ENCODE measurements at regions not wholly inside any gene's neighbourhood (a gene's known extent, or its start where the extent isn't known, plus 50 kb on each side); places are given as distances from the start of the nearest gene placed in this dataset.

DNA sequence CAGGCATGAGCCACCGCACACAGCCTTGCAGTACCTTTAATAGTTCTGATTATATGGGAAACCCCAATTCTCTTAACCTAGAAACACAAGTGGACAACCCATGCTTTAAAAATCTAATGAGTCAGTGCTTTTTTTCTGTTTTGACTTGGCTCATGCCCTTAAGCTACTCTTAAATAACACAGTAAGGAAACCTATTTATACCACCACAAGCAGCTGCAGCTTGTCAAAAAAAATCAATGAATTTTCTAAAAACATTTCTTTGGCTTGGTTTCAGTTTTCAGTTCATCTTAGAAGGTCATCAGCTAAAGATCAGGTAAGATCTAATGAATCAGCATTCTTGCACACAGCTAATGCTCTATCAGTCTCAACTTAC, 124.1 kb upstream of the DST start:
- Histone ChIP-seq H3K4me3 (ENCODE audit: insufficient read depth, low read depth, low read length) (no peak overlapping the region), H3K27me3 (ENCODE audit: control insufficient read depth, insufficient read depth, low read length) (no peaks in the 10 kb centered on the region), H3K36me3 (replicated peaks; ENCODE audit: control insufficient read depth, insufficient read depth, low read length) (no peaks in the 10 kb centered on the region)
- DNase-seq, result no peak

DNA sequence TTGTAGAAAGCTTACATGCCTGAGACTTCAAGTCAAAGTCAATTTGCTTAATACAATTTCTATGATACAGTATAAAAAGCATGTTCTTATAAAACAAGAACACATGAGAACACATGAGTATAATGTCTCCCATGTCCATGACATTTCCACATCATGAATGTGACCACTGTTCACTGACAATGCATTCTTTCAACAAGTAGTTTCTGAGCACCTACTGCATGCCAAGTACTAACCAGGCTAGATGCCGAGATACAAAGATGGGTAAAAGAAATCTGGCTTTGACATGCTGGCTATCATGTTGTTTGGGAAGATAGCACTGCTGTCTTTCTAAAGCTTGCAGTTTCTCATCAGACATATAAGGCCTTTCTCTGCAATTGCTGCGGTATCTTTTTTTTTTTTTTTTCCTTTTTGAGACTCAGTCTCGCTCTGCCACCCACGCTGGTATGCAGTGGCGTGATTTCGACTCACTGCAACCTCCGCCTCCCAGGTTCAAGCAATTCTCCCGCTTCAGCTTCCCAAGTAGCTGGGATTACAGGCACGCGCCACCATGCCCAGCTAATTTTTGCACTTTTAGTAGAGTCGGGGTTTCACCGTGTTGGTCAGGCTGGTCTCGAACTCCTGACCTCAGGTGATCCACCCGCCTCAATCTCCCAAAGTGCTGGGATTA, 123.6 kb upstream of the DST start:
- DNase-seq, result no peak

DNA sequence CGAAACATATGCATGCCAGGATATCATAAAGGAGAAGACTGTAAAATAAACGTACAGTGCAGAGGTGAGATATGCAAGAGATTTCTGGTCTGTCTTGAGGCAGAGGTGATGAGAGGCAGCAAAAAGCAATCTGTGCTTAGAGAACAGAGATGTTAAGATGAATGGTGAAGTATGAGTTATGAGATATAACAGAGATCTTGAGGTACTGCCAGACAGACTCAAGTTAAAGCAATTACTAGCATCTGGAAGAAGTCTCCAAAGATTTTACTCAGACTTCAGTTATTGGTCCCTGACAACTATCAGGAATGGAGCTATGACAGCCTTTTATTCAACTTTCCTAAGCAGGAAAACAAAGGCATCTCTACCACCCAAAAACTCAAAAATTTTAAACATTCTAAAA, 122.8 kb upstream of the DST start:
- no peaks in the 10 kb centered on the region for H3K36me3 ChIP-seq (replicated peaks; ENCODE audit: control insufficient read depth, insufficient read depth, low read length)
- no peaks in the 10 kb centered on the region for H3K27me3 ChIP-seq (ENCODE audit: control insufficient read depth, insufficient read depth, low read length)
- no peak overlapping the region for H3K4me3 ChIP-seq (ENCODE audit: insufficient read depth, low read depth, low read length)
- DNase-seq, result no peak

More for the DNA sequence above, 123.6 kb upstream of the DST start:
- H3K27me3 ChIP-seq (ENCODE audit: control insufficient read depth, insufficient read depth, low read length), result no peaks in the 10 kb centered on the region
- no peaks in the 10 kb centered on the region for H3K36me3 ChIP-seq (replicated peaks; ENCODE audit: control insufficient read depth, insufficient read depth, low read length)
- no peak overlapping the region for H3K4me3 ChIP-seq (ENCODE audit: insufficient read depth, low read depth, low read length)

DNA sequence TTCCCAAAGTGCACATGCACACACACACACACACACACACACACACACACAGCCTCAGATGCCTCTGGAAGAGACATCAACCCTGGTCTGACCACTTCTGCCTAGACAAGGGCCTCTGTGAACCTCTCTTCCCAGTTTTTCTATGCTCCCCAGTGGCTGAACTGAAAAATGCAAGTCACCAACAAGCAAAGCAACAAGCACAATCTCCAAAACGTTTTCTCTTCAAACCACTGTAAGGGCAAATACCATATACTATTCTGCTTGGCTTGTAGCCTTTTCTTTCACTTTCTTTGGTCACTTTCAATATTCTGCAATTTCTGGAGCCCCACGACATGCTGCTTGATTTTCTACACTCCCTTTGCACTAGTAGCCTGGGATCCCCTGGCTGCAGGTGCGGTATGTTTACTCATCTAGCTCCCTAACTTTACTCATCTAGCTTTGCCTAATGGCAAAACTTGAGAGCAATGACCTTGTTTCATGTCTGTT, 121.4 kb upstream of the DST start:
- Histone ChIP-seq H3K4me3 (ENCODE audit: insufficient read depth, low read depth, low read length) (no peak overlapping the region), H3K27me3 (ENCODE audit: control insufficient read depth, insufficient read depth, low read length) (no peaks in the 10 kb centered on the region), H3K36me3 (replicated peaks; ENCODE audit: control insufficient read depth, insufficient read depth, low read length) (no peaks in the 10 kb centered on the region)
- no peak for DNase-seq

DNA sequence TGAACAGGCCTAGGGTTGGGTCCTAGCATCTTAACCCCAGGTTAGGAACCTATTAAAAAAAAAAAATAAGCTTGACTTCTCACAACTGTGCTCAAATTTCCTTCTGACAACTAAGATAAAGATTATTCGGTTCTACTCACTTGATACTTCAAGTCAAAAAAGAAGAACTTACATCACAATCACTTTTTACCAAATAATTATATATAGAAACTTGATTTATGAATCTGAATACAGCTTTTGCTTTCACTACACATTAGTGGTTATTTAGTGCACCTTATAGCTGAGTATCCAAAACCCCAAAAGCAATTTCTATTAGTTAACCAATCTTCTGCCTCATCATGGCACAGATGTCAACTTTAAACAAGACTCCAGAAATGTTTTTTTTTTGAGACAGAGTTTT, 119.0 kb upstream of the DST start:
- no peaks in the 10 kb centered on the region for H3K36me3 ChIP-seq (replicated peaks; ENCODE audit: control insufficient read depth, insufficient read depth, low read length)
- H3K27me3 ChIP-seq (ENCODE audit: control insufficient read depth, insufficient read depth, low read length), result no peaks in the 10 kb centered on the region
- DNase-seq, result no peak
- no peak overlapping the region for H3K4me3 ChIP-seq (ENCODE audit: insufficient read depth, low read depth, low read length)

DNA sequence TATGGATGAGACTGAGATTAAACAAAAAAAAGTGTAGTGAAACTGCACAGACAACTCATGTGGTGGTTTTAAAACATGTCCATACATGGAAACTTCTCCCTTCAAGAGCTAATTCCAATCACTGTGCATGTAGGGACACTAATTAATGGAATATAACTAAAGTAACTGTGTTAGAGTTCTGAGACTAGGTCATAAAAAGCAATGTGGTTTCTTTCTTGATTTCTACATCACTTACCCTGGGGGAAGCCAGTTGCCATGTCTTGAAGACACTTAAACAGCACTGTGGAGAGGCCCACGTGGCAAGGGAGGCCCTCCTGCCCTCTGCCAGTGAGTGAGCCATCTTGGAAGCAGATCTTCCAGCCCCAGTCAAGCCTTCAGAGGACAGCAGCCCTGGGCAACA, 118.2 kb upstream of the DST start:
- no peaks in the 10 kb centered on the region for H3K36me3 ChIP-seq (replicated peaks; ENCODE audit: control insufficient read depth, insufficient read depth, low read length)
- DNase-seq, result no peak
- no peaks in the 10 kb centered on the region for H3K27me3 ChIP-seq (ENCODE audit: control insufficient read depth, insufficient read depth, low read length)
- no peak overlapping the region for H3K4me3 ChIP-seq (ENCODE audit: insufficient read depth, low read depth, low read length)

DNA sequence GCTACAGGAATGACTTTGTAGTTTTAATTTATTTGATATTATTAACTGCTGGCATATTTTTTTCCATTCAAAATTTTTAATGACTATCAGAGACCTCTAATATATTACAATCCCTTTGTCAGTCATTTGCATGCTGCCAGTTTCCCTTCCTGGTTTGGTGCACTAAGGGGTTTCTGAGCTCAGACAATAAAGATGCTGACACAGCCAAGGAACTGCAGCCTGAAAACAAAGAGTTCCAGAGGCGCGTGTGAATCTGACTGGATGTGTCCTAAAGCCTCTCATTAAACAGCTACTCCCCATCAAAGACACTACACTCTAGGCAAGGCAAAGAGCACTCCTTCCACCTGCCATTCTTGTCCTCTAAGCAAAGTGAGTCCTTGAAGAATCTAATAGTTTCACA, 116.8 kb upstream of the DST start:
- no peaks in the 10 kb centered on the region for H3K36me3 ChIP-seq (replicated peaks; ENCODE audit: control insufficient read depth, insufficient read depth, low read length)
- peak; percentile 8 for DNase-seq
- no peak overlapping the region for H3K4me3 ChIP-seq (ENCODE audit: insufficient read depth, low read depth, low read length)
- H3K27me3 ChIP-seq (ENCODE audit: control insufficient read depth, insufficient read depth, low read length), result no peaks in the 10 kb centered on the region

DNA sequence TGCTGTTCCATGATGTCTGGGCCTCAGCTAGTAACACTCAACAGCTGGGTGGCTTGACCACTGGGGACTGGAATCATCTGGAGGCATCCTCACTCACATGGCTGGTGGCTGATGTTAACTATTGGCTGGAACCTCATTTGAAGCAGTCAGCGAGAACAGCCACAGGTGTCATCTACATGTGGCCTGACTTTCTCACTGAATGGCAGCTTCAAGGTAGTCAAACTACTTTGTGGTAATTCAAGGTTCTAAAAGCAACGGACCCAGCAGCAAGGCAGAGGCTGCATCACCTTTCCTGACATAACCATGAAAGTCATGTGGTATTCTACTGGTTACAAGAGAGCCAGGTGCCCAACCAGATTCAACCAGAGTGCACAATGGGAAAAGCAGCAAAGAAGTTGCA, 115.9 kb upstream of the DST start:
- Histone ChIP-seq H3K27me3 (ENCODE audit: control insufficient read depth, insufficient read depth, low read length) (no peaks in the 10 kb centered on the region), H3K36me3 (replicated peaks; ENCODE audit: control insufficient read depth, insufficient read depth, low read length) (no peaks in the 10 kb centered on the region), H3K4me3 (ENCODE audit: insufficient read depth, low read depth, low read length) (no peak overlapping the region)
- DNase-seq, result no peak

DNA sequence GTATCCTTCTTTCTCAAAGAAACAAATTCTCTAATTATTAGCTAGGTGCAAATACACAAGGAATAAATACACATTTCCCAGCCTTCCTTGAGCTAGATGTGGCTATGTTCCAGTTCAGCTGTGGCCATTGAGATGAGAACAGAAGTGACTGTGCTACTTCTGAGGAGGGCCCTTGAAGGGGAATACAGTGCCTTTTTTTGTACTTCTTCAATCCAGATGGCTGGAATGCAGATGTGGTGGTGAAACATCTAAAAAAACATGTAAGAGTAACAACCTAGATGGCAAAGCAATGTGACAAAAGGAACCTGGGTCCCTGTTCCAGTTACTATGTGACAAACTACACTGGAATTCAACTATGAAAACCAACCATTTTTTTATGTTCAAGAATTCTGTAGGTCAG, 115.4 kb upstream of the DST start:
- no peak overlapping the region for H3K4me3 ChIP-seq (ENCODE audit: insufficient read depth, low read depth, low read length)
- no peak for DNase-seq
- H3K27me3 ChIP-seq (ENCODE audit: control insufficient read depth, insufficient read depth, low read length), result no peaks in the 10 kb centered on the region
- no peaks in the 10 kb centered on the region for H3K36me3 ChIP-seq (replicated peaks; ENCODE audit: control insufficient read depth, insufficient read depth, low read length)

DNA sequence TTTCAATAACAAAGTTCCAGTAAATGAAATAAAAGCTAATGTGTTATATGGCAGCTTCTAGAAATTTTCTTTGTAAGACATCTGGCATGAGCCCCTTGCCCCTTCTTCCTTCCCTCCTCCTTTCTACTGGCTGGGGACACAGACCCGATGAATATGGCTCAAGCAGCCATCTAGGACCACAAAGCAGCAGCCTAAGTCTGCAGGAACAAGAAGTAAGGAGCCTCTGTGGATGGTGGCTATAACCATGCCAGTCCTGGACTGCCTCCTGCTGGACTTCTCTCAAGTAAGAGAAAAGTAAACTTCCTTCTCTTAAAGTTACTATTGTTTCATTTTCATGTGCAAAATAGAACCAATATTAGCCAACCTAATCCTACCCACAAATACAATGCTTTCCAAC, 114.9 kb upstream of the DST start:
- DNase-seq, result no peak
- Histone ChIP-seq H3K36me3 (replicated peaks; ENCODE audit: control insufficient read depth, insufficient read depth, low read length) (no peaks in the 10 kb centered on the region), H3K27me3 (ENCODE audit: control insufficient read depth, insufficient read depth, low read length) (no peaks in the 10 kb centered on the region), H3K4me3 (ENCODE audit: insufficient read depth, low read depth, low read length) (no peak overlapping the region)

DNA sequence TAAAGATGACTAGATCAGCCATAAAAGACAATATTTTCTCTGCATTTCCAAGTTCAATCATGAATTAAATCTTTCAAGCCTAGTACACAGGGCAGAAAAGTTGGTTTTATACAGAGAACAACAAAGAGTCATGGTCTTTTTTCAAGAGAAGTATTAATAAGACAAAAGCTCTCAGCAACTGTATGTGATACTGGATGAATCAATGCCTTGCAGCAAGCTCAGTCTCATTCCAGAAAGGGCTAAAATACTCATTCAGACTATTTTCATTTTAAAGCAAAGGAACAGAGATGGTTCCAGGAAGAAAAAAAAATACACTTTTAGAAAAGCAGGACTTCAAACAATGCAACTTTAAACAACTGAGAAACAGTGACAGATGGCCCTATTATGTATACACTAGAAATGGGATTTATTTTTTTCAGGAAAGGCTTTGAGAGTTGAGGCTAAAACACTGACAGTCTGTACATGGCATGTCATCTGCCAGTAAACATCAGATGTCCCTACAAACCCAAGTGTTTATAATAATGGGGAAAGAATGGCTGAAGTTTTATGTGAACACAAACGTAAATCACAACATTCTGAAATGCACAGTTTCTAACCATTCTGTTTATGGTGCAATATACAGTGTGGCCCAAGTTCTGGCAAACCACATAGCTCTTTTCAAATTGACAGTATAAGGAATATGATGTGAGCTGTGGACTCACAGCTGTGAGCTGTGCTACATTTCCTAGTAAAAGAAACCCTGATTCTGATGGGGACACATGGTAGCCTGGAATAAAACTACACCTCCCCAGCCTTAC, 114.3 kb upstream of the DST start:
- H3K27me3 ChIP-seq (ENCODE audit: control insufficient read depth, insufficient read depth, low read length), result no peaks in the 10 kb centered on the region
- DNase-seq, result no peak
- H3K4me3 ChIP-seq (ENCODE audit: insufficient read depth, low read depth, low read length), result no peak overlapping the region
- no peaks in the 10 kb centered on the region for H3K36me3 ChIP-seq (replicated peaks; ENCODE audit: control insufficient read depth, insufficient read depth, low read length)

DNA sequence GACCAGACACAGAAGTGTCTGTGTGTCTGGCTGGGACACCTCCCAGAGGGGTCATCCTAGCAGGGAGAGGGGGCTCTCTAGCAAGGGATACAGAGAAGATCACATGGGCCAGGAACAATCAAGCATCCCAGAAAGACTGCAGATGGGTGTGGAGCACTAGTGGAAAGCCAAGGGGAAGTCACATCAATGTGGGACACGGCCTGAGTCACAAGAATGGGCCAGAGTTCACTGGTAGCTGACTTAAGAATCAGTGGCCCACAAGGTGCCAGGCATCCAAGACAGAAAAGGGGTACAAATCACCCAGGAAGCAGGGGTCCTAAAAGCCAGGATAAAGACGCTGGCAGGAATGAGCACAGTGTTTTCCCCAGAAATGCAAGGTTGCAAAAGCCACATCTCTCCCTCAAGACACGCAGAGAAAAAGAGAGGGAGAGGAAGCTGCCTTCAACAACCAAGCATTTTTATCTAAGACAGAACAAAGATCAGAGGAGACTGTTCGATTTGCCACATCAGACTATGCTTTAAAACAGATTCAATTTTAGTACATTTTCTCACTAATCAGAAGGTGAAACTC, 113.6 kb upstream of the DST start:
- Histone ChIP-seq H3K36me3 (replicated peaks; ENCODE audit: control insufficient read depth, insufficient read depth, low read length) (no peaks in the 10 kb centered on the region), H3K27me3 (ENCODE audit: control insufficient read depth, insufficient read depth, low read length) (no peaks in the 10 kb centered on the region), H3K4me3 (ENCODE audit: insufficient read depth, low read depth, low read length) (no peak overlapping the region)
- DNase-seq, result no peak

DNA sequence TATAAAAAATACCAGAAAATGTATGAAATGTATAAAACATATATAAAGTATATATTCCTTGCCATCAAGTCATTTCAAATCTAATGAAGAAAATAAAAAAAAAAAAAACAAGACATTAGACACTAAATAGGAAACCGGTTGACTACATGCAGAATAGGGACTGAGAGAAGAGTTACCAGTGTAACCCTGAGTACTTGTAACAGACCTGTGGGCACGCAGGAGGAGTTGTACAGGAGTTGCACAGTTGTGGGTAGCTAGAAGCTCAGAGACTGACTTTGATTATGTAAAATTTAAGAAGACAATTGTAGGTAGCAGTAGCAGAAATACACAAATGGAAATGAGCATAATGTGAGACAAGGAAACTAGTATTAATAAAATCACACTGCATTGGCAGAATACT, 112.4 kb upstream of the DST start:
- DNase-seq, result no peak
- no peaks in the 10 kb centered on the region for H3K36me3 ChIP-seq (replicated peaks; ENCODE audit: control insufficient read depth, insufficient read depth, low read length)
- H3K4me3 ChIP-seq (ENCODE audit: insufficient read depth, low read depth, low read length), result no peak overlapping the region
- no peaks in the 10 kb centered on the region for H3K27me3 ChIP-seq (ENCODE audit: control insufficient read depth, insufficient read depth, low read length)

DNA sequence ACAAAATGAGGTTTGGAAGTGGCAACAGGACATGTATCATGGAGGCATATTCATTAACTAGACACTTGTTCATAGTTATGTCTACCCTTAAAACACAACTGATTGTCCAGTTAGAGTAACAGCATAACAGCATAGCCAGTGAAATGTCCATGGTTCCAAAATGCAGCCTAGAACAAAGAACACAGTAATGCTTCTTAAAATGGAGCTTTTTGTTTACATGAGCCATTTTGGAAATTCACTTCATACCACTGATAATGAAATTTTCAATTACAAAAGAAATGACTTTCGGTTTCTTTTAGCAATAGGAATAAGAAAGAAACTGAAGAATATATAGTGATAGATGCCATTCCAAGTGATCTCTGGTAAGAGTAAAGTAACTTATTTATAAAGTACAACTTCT, 111.1 kb upstream of the DST start:
- H3K27me3 ChIP-seq (ENCODE audit: control insufficient read depth, insufficient read depth, low read length), result no peaks in the 10 kb centered on the region
- H3K36me3 ChIP-seq (replicated peaks; ENCODE audit: control insufficient read depth, insufficient read depth, low read length), result no peaks in the 10 kb centered on the region
- no peak for DNase-seq
- H3K4me3 ChIP-seq (ENCODE audit: insufficient read depth, low read depth, low read length), result no peak overlapping the region

DNA sequence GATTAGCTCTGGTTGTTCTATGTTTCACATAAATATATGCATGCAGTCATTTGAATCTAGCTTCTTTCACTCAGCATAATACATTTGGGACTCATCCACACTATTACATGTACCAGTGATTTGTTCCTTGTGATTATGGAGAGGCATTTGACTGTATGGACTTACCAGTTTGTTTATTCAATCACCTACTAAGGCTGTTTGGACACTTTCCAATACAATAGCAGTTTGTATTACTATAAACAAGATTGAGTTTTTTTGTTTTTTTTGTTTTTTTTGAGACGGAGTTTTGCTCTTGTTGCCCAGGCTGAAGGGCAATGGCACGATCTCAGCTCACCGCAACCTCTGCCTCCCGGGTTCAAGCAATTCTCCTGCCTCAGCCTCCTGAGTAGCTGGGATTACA, 109.8 kb upstream of the DST start:
- Histone ChIP-seq H3K4me3 (ENCODE audit: insufficient read depth, low read depth, low read length) (no peak overlapping the region), H3K27me3 (ENCODE audit: control insufficient read depth, insufficient read depth, low read length) (no peaks in the 10 kb centered on the region), H3K36me3 (replicated peaks; ENCODE audit: control insufficient read depth, insufficient read depth, low read length) (no peaks in the 10 kb centered on the region)
- no peak for DNase-seq

Data from H7 (cell line).